ENCODE measurements at regions not wholly inside any gene's neighbourhood (a gene's known extent, or its start where the extent isn't known, plus 50 kb on each side); places are given as distances from the start of the nearest gene placed in this dataset.
"Not testable (repeated sequence)": the region's sequence is repeated elsewhere in the genome, so short reads cannot be mapped to it uniquely, and the experiment has no call there.

DNA sequence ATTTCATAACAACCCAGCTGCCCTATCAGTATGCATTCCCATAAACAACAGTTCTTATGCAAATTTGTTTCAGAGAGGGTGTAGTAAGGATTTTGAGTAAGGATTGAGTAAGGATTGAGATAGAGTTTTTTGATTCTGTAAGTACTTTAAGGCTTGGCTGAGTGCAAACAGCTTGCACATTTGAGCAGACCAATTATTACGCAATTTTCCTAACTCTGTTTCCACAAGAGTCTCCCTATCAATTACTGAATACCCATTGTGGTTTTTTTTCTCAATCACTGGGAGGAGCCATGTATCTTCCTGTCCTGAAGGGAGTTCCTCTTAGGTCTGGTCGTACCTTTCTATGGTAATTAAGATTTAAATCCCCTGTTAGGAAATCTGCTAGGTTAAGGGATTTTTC lies 105.0 kb upstream of the AADAT start:
- not testable (repeated sequence) for H3K36me3 Mint-ChIP-seq; H3K27ac Mint-ChIP-seq; H3K4me1 Mint-ChIP-seq; ATAC-seq (replicated peaks); DNase-seq; H3K4me3 Mint-ChIP-seq; H3K9me3 Mint-ChIP-seq
- peaks cover 3 to 20% of the 10 kb centered on the region in 2 donors for H3K27me3 Mint-ChIP-seq

DNA sequence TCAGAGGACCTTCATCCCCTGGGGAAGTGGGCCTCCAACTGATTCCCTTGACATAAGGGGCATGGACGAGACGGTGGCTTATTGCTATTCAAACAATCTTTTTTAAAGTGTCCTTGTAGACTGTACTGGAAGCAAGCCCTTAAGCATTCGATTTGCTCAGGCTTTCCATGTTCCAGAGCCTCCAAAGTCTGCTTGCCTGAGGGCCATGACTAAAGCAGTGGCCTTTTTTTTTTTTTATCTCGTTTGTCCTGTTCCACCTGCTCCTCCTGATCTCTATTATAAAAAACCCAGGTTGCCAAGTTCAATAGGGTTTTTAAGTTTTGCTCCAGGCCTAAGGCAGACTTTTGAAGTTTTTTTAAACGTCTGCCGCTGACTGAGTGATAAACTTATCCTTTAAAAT lies 103.7 kb upstream of the AADAT start:
- Mint-ChIP-seq H3K9me3 (no peaks in the 10 kb centered on the region), H3K27me3 (peaks cover 8 to 24% of the 10 kb centered on the region in 2 donors), H3K36me3 (no peaks in the 10 kb centered on the region), H3K4me3 (no peak overlapping the region), H3K4me1 (no peaks in the 10 kb centered on the region), H3K27ac (no peak overlapping the region)
- no peak for ATAC-seq (replicated peaks)
- DNase-seq: no peak

DNA sequence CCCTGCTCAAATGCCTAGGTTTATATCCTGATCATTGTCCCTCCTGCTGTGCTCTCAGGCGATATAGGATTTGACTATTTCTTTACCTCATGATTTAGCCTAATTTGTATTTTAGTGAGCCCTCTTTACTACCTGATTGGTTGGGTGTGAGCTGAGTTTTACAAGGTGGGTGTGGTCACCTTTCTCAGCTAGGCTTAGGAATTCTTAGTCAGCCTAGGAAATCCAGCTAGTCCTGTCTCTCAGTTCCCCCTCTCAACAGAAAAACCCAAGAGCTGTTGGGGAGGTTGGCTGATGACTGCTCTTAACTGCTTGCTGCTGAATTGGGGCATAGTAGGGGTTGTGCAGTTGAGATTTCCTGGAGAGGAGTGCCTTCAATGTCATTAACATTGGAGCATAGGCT lies 100.5 kb upstream of the AADAT start:
- no peaks in the 10 kb centered on the region for H3K4me1 Mint-ChIP-seq
- H3K27ac Mint-ChIP-seq: no peak overlapping the region
- peaks cover 8 to 27% of the 10 kb centered on the region in 2 donors for H3K27me3 Mint-ChIP-seq
- ATAC-seq (replicated peaks) (no peak), DNase-seq (no peak)
- H3K4me3 Mint-ChIP-seq: no peak overlapping the region
- H3K36me3 Mint-ChIP-seq: no peaks in the 10 kb centered on the region
- no peaks in the 10 kb centered on the region for H3K9me3 Mint-ChIP-seq

DNA sequence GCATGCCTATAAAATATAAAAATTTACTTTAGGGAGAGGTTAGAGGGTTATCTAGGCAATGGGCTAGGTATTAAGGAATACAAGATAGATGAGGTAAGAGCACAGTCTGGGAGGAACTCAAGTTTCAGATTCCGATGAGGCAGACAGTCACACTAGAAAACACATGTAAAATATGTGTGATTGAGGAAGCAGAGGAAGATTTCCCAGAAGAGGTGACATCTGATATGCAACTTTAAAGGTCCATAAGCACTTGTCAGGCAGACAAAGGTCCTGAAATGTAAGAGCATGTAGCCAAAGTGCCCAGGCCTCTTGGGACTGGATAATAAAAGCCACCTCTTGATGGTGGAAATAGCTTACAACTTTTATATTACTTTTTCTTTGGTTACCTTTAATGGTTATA lies 81.1 kb upstream of the AADAT start:
- ATAC-seq (replicated peaks) (no peak), DNase-seq (no peak)
- Mint-ChIP-seq H3K27ac (no peak overlapping the region), H3K9me3 (peaks cover 2 to 6% of the 10 kb centered on the region in 2 donors), H3K27me3 (peaks cover 0 to 6% of the 10 kb centered on the region in 2 donors), H3K4me1 (no peaks in the 10 kb centered on the region), H3K4me3 (no peak overlapping the region), H3K36me3 (no peaks in the 10 kb centered on the region)

DNA sequence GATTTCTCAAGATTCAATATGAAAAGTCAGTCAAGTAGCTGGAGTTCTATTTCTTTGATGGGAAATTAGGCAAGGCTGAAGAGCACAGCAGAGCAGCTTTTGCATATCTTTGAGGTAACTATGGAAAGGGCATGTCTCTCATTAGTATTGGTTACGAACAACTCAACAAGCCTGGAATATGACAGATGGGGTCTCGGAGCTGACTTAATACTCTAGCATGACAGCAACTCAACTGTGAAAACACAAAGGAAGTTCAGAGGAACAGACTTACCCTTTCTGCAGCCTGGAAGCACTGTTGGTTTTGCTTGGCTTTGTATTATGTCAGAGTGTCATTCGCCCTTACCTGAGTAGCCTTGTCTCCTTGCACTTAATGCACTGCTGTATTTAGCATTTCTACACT lies 79.9 kb upstream of the AADAT start:
- no peak overlapping the region for H3K4me3 Mint-ChIP-seq
- peaks cover 0 to 4% of the 10 kb centered on the region in 2 donors for H3K9me3 Mint-ChIP-seq
- ATAC-seq (replicated peaks) (no peak), DNase-seq (no peak)
- no peaks in the 10 kb centered on the region for H3K4me1 Mint-ChIP-seq
- H3K36me3 Mint-ChIP-seq: no peaks in the 10 kb centered on the region
- peaks cover 0 to 6% of the 10 kb centered on the region in 2 donors for H3K27me3 Mint-ChIP-seq
- H3K27ac Mint-ChIP-seq: no peak overlapping the region

DNA sequence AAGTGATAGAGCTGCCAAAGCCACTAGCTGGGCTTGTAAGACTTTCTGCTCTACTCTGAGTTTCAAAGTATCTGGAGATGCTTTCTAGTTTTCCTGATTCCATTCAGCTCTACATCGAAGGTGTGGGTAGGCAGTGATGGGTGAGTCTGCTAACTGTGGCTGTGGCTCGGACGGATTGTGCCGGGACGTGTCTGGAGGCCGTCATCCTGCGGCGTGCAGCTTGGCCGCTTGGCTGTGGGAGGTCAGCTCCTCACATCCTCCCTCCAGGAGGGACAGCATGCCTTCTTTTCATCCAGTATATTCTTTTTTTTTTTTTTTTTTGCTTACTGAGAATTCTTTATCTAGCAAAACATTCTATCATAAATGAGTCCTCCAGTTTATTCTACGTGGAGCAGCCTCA lies 77.9 kb upstream of the AADAT start:
- no peaks in the 10 kb centered on the region for H3K36me3 Mint-ChIP-seq
- ATAC-seq (replicated peaks): no peak
- H3K27me3 Mint-ChIP-seq: peaks cover 0 to 6% of the 10 kb centered on the region in 2 donors
- H3K9me3 Mint-ChIP-seq: peaks cover 0 to 4% of the 10 kb centered on the region in 2 donors
- no peak overlapping the region for H3K27ac Mint-ChIP-seq
- no peaks in the 10 kb centered on the region for H3K4me1 Mint-ChIP-seq
- DNase-seq: no peak
- no peak overlapping the region for H3K4me3 Mint-ChIP-seq

DNA sequence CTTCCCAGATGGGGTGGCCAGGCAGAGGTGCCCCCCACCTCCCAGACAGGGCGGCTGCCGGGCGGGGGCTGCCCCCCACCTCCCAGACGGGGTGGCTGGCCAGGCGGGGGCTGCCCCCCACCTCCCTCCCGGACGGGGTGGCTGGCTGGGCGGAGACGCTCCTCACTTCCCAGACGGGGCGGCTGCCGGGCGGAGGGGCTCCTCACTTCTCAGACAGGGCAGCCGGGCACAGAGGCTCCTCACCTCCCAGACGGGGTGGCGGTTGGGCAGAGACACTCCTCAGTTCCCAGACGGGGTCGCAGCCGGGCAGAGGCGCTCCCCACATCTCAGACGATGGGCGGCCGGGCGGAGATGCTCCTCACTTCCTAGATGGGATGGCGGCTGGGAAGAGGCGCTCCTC lies 76.4 kb upstream of the AADAT start:
- H3K4me1 Mint-ChIP-seq; H3K4me3 Mint-ChIP-seq; H3K9me3 Mint-ChIP-seq; ATAC-seq (replicated peaks); H3K36me3 Mint-ChIP-seq; DNase-seq; H3K27ac Mint-ChIP-seq; H3K27me3 Mint-ChIP-seq: not testable (repeated sequence)

DNA sequence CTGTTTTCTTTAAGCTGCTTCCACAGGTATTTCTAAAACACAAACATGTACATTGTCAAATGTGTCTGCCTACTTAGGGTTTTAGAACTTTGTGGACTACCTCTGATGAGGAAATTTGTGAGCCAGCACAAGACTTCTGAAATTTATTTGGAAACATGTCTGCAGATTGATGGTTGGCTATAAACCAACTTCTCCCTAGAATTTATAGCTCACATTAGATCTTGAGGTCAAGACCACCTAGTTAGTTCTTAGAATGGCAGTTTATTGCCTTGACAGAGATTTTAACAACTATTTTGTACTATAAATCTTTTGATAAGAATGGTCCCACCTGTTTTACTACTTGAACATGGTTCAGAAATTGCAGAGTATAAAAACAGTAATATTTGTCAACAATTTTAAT lies 72.7 kb upstream of the AADAT start:
- Mint-ChIP-seq H3K4me3 (no peak overlapping the region), H3K9me3 (peaks cover 3 to 5% of the 10 kb centered on the region in 2 donors), H3K4me1 (no peaks in the 10 kb centered on the region), H3K27me3 (peaks cover 0 to 7% of the 10 kb centered on the region in 2 donors), H3K27ac (no peak overlapping the region), H3K36me3 (no peaks in the 10 kb centered on the region)
- no peak for DNase-seq
- ATAC-seq (replicated peaks): no peak

DNA sequence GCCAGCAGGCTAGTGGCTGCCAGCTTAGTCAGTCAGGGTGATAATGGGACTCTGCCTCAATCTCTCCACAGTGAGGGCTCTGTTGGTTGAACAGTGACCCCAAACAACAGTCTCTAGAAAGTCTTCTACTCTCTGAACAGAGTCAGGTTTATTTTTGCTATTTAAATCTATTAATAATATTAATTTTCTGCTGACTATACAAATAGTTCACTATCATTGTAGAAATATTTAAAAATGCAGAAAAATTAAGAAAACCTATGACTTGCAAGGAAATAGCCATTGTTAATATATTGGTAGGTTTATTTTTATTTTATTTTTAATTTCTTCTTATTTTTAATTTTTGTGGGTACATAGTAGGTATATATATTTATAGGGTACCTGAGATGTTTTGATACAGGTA lies 67.9 kb upstream of the AADAT start:
- Mint-ChIP-seq H3K27me3 (peaks cover 0 to 13% of the 10 kb centered on the region in 2 donors), H3K4me3 (no peak overlapping the region), H3K4me1 (no peaks in the 10 kb centered on the region), H3K27ac (no peak overlapping the region), H3K9me3 (peaks cover 4 to 5% of the 10 kb centered on the region in 2 donors), H3K36me3 (no peaks in the 10 kb centered on the region)
- no peak for DNase-seq
- ATAC-seq (replicated peaks): no peak

DNA sequence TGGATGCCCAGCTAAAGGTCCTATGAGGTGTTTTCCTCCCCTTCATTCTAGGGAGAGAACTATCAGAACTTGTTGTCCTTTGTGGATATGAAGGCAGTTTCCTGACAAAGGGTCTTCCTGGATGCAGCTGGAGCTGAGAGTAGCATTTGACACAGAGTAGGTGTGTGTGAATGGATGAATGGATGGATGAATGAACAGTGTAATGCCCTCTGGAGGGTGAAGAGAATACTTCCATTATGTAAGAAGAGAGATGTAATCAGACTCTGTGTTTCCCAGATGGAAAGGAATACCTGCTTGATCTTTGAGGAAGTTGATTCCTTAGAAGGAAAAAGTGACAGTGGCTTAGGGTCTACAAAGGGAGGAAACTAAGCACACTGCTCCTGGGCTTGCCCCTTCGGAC lies 55.4 kb upstream of the AADAT start:
- no peak for ATAC-seq (replicated peaks)
- no peaks in the 10 kb centered on the region for H3K9me3 Mint-ChIP-seq

DNA sequence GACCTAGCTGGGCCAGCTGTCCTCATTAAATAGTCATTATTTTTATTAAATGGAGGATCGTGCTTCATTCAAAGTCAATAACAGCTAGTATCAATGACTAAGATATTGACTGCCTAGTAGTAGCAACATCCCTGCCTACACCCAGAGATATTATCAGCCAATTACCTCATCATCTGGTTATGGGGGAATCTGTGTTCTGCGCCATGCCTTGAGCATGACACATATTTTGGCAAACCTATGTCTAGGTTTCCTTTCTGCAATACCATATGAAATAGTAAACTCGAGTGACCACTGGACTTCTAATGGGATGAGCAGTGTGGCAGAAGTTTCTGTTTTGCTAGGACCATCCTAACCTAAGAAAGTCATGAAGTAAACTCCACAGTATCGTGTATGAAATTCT lies 50.0 kb upstream of the AADAT start:
- no peak for DNase-seq
- Mint-ChIP-seq H3K4me1 (peaks cover 1 to 5% of the 10 kb centered on the region in 2 donors), H3K4me3 (no peak overlapping the region), H3K36me3 (no peaks in the 10 kb centered on the region), H3K27ac (no peak overlapping the region), H3K27me3 (peaks cover 0 to 4% of the 10 kb centered on the region in 2 donors), H3K9me3 (no peaks in the 10 kb centered on the region)
- no peak for ATAC-seq (replicated peaks)

More for the DNA sequence above, 55.4 kb upstream of the AADAT start:
- peaks cover 0 to 4% of the 10 kb centered on the region in 2 donors for H3K27me3 Mint-ChIP-seq
- no peaks in the 10 kb centered on the region for H3K36me3 Mint-ChIP-seq
- H3K27ac Mint-ChIP-seq: no peak overlapping the region
- H3K4me1 Mint-ChIP-seq: no peaks in the 10 kb centered on the region
- H3K4me3 Mint-ChIP-seq: no peak overlapping the region
- DNase-seq: no peak

Data from stimulated activated naive B cell treated with anti-CD40 and anti-IgM and Interleukin-4, amounts not matched to agents 10 μg/mL and 1 μg/mL and 100 μg/mL, for 72 hours (primary cell).